Hepatocyte (in vitro differentiated cells): ENCODE measurements at regions not wholly inside any gene's neighbourhood (a gene's known extent, or its start where the extent isn't known, plus 50 kb on each side); places are given as distances from the start of the nearest gene placed in this dataset.

Experiments
- DNase-seq: peaks from one replicate; pipeline ENCODE4 v3.0.0-alpha.2; 2016; ENCODE audit warnings: low spot score
- H2AFZ ChIP-seq: fragments of 200-600 bp; sonication (generic); 2 replicates; pipeline ENCODE4 v1.6.0; 2016; ENCODE audit warnings: antibody characterized with exemption, mild to moderate bottlenecking
- H3K27ac ChIP-seq: fragments of 200-600 bp; sonication (generic); 2 replicates; pipeline ENCODE4 v1.5.1; 2016; ENCODE audit warnings: mild to moderate bottlenecking
- H3K27me3 ChIP-seq: fragments of 200-600 bp; sonication (generic); 2 replicates; pipeline ENCODE4 v1.6.1; 2016
- H3K36me3 ChIP-seq: fragments of 200-600 bp; sonication (generic); replicated peaks from 2 replicates; pipeline ENCODE4 v1.5.1; 2016; ENCODE audit warnings: low read depth; ENCODE audit not compliant: insufficient read depth
- H3K4me1 ChIP-seq: fragments of 200-600 bp; sonication (generic); 2 replicates; pipeline ENCODE4 v1.5.1; 2016; ENCODE audit warnings: mild to moderate bottlenecking, moderate library complexity; ENCODE audit not compliant: insufficient read depth
- H3K4me2 ChIP-seq: fragments of 200-600 bp; sonication (generic); 2 replicates; pipeline ENCODE4 v1.6.0; 2016
- H3K4me3 ChIP-seq: fragments of 200-600 bp; sonication (generic); 2 replicates; pipeline ENCODE4 v1.5.1; 2016; ENCODE audit warnings: mild to moderate bottlenecking
- H3K79me2 ChIP-seq: fragments of 200-600 bp; sonication (generic); 2 replicates; pipeline ENCODE4 v1.6.0; 2017; ENCODE audit warnings: mild to moderate bottlenecking
- H3K9me2 ChIP-seq: fragments of 200-600 bp; sonication (generic); replicated peaks from 2 replicates; pipeline ENCODE4 v1.6.0; 2017; ENCODE audit warnings: mild to moderate bottlenecking; ENCODE audit not compliant: insufficient read depth
- H3K9me3 ChIP-seq: fragments of 200-600 bp; sonication (generic); 2 replicates; pipeline ENCODE4 v1.5.1; 2016; ENCODE audit warnings: low read depth, mild to moderate bottlenecking
- H4K20me1 ChIP-seq: fragments of 200-600 bp; sonication (generic); 2 replicates; pipeline ENCODE4 v1.6.0; 2016; ENCODE audit warnings: mild to moderate bottlenecking; ENCODE audit not compliant: insufficient read depth, poor library complexity, severe bottlenecking
- EZH2 ChIP-seq: fragments of 200-600 bp; sonication (generic); IDR thresholded peaks from 2 replicates; pipeline ENCODE4 v1.6.1; 2016; ENCODE audit warnings: antibody characterized with exemption, mild to moderate bottlenecking, borderline replicate concordance
- EZH2phosphoT487 ChIP-seq: fragments of 200-600 bp; sonication (generic); IDR thresholded peaks from one replicate; pipeline ENCODE4 v1.6.1; 2018; ENCODE audit warnings: antibody characterized with exemption, mild to moderate bottlenecking, low read depth, moderate library complexity; ENCODE audit not compliant: unreplicated experiment, severe bottlenecking
- WGBS: methylation state at CpG from one replicate; pipeline ENCODE4 v1.1.6; 2016; ENCODE audit warnings: low lambda C conversion rate; ENCODE audit errors: missing lambda C conversion rate; 5-methylcytosine and 5-hydroxymethylcytosine counted together
- TF ChIP-seq, protein P1 (sequence below): fragments of 200-600 bp; sonication (generic); IDR thresholded peaks from 2 replicates; pipeline ENCODE4 v1.5.1; 2016; ENCODE audit warnings: antibody characterized with exemption, mild to moderate bottlenecking; ENCODE audit not compliant: poor library complexity

GRCh38 chr21:20779321-20779720, 218.9 kb upstream of the NCAM2 start:
- Histone ChIP-seq H3K4me2 (no peak overlapping the region), H3K9me2 (no peaks in the 10 kb centered on the region), H3K27ac (no peak overlapping the region), H3K36me3 (no peaks in the 10 kb centered on the region), H3K79me2 (no peaks in the 10 kb centered on the region), H3K4me1 (no peaks in the 10 kb centered on the region), H4K20me1 (no peaks in the 10 kb centered on the region), H3K4me3 (no peak overlapping the region), H3K9me3 (no peaks in the 10 kb centered on the region), H3K27me3 (no peaks in the 10 kb centered on the region), H2AFZ (no peak overlapping the region)
- DNase-seq, result no peak
- TF ChIP-seq EZH2, result no peak
- TF ChIP-seq EZH2phosphoT487, result no peak
- TF ChIP-seq, protein P1, sequence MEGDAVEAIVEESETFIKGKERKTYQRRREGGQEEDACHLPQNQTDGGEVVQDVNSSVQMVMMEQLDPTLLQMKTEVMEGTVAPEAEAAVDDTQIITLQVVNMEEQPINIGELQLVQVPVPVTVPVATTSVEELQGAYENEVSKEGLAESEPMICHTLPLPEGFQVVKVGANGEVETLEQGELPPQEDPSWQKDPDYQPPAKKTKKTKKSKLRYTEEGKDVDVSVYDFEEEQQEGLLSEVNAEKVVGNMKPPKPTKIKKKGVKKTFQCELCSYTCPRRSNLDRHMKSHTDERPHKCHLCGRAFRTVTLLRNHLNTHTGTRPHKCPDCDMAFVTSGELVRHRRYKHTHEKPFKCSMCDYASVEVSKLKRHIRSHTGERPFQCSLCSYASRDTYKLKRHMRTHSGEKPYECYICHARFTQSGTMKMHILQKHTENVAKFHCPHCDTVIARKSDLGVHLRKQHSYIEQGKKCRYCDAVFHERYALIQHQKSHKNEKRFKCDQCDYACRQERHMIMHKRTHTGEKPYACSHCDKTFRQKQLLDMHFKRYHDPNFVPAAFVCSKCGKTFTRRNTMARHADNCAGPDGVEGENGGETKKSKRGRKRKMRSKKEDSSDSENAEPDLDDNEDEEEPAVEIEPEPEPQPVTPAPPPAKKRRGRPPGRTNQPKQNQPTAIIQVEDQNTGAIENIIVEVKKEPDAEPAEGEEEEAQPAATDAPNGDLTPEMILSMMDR, result no peak
- 62% methylated on average over 2 of the region's 2 CpGs for WGBS

DNA sequence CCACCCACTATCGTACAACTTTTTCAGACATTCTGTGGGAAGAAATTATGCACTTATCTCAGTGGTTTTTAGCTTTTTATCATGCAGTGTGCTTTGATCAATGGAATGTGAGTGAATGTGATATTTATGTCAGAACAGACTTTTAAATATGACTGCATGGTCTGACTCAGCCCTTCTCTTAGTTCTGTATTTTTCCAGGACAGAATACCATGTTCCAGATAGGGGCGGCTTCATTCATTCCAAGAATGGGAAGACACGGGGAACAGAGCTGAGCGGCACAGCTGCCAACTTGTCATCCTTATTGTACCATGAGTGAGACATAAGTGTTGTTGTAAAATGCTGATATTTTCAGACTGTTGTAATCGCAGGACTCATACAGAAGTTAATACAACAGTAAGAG, 214.6 kb upstream of the NCAM2 start:
- Histone ChIP-seq H2AFZ (no peak overlapping the region), H3K79me2 (no peaks in the 10 kb centered on the region), H3K4me3 (no peak overlapping the region), H3K9me3 (no peaks in the 10 kb centered on the region), H4K20me1 (no peaks in the 10 kb centered on the region), H3K4me1 (no peaks in the 10 kb centered on the region), H3K27ac (no peak overlapping the region), H3K27me3 (no peaks in the 10 kb centered on the region), H3K9me2 (no peaks in the 10 kb centered on the region), H3K36me3 (no peaks in the 10 kb centered on the region), H3K4me2 (no peak overlapping the region)
- TF ChIP-seq, protein P1, result no peak
- TF ChIP-seq EZH2 (no peak), EZH2phosphoT487 (no peak)
- WGBS, result 79% methylated on average over 5 of the region's 5 CpGs
- no peak for DNase-seq

DNA sequence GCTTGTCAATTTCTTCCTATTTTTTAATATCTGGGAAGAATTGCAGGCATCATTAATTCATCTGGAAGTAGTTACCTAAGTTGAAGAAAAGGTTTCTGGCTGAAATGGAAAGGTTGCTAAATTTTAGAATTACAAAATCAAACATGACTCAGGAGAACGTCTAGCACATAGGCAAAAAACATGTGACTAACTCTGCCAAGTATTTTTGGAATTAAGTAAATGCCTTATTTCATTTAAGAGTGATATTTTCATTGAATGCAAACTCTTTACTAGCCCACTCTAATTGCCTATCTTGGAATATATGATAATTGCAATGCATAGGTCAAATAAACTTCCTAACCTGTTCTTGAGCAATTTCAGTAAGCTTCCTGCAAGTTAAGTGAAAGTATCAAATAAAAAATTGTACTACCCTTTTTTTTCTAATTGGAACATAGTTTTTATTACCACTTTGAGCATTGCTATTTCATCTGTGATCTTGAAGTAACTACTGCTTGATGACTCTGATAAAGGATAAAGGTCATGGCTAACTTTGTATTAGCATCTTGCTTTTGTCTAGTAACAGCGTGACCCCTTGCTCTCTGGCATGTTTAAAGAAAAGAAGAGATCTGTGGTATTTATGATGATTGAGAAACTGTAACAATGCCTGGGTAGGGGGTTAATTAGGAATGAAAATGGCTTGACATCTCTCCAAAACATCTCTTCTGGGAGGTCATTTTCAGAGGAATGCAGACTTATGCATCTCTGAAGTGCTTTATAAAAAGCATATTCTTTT, 208.3 kb upstream of the NCAM2 start:
- H3K9me2 ChIP-seq, result no peaks in the 10 kb centered on the region
- H3K36me3 ChIP-seq, result no peaks in the 10 kb centered on the region
- 50% methylated on average over 2 of the region's 2 CpGs for WGBS
- H3K9me3 ChIP-seq, result no peaks in the 10 kb centered on the region
- no peaks in the 10 kb centered on the region for H3K79me2 ChIP-seq
- no peak overlapping the region for H2AFZ ChIP-seq
- no peaks in the 10 kb centered on the region for H3K4me1 ChIP-seq
- DNase-seq, result no peak
- no peak overlapping the region for H3K27ac ChIP-seq
- TF ChIP-seq, protein P1, result no peak
- TF ChIP-seq EZH2, result no peak
- TF ChIP-seq EZH2phosphoT487, result no peak
- H4K20me1 ChIP-seq, result no peaks in the 10 kb centered on the region
- H3K4me2 ChIP-seq, result no peak overlapping the region
- no peaks in the 10 kb centered on the region for H3K27me3 ChIP-seq
- no peak overlapping the region for H3K4me3 ChIP-seq
